ENCODE measurements at regions not wholly inside any gene's neighbourhood (a gene's known extent, or its start where the extent isn't known, plus 50 kb on each side); places are given as distances from the start of the nearest gene placed in this dataset.

GRCh38 chr2:236689981-236690380, 120.4 kb downstream of the ACKR3 start:
- no peak for DNase-seq (ENCODE audit: low read depth in 2 of 2)

GRCh38 chr2:236690726-236691125, 121.1 kb downstream of the ACKR3 start:
- DNase-seq (ENCODE audit: low read depth in 2 of 2) = no peak

GRCh38 chr2:236691799-236692167, 122.2 kb downstream of the ACKR3 start:
- no peak for DNase-seq (ENCODE audit: low read depth in 2 of 2)

- no peak for DNase-seq (ENCODE audit: low read depth in 2 of 2)
These were observed 123.3 kb downstream of the ACKR3 start for GRCh38 chr2:236692937-236693336.

GRCh38 chr2:236693531-236693930, 123.9 kb downstream of the ACKR3 start:
- DNase-seq (ENCODE audit: low read depth in 2 of 2) = no peak

DNA sequence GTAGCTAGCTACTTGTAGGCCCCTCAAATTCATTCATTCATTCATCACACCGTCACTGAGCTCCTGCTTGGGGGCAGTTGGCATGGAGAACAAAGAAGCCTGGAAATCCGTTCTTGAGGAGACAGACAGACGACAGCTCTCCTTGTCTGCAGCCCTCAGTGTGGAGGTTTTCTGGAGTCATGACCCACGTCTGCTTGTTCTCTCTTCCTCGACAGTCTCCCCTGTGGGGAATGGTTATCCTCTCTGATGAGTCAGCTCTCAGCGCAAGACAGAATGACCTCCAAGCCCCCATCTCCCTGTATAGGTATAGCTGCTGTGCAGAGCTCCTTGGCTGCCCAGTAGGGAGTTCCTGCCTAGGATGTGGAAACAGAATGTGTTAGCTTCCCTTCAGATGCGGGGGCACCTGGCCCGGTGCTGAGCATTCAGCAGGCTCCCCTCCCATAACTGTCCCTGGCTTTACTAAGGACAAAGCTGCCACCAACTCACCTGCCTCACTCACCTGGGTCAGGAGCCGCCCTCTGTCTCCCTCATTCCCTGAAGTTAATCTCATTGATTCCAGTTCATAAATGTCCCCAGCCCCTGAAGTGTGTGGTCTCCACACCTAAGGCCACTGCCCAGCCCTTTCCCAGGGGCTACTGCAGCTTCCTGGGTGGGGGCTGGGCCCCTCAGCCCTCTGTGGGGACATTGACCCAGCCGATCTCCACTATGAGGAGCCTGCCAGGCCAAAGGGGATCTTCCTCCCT, 124.7 kb downstream of the ACKR3 start:
- no peak for DNase-seq (ENCODE audit: low read depth in 2 of 2)

GRCh38 chr2:236696834-236697233, 127.2 kb downstream of the ACKR3 start:
- DNase-seq (ENCODE audit: low read depth in 2 of 2) = no peak

- no peak for DNase-seq (ENCODE audit: low read depth in 2 of 2)
These were observed 128.5 kb downstream of the ACKR3 start for GRCh38 chr2:236698016-236698627.

GRCh38 chr2:236700703-236701102, 131.1 kb downstream of the ACKR3 start:
- no peak for DNase-seq (ENCODE audit: low read depth in 2 of 2)

DNA sequence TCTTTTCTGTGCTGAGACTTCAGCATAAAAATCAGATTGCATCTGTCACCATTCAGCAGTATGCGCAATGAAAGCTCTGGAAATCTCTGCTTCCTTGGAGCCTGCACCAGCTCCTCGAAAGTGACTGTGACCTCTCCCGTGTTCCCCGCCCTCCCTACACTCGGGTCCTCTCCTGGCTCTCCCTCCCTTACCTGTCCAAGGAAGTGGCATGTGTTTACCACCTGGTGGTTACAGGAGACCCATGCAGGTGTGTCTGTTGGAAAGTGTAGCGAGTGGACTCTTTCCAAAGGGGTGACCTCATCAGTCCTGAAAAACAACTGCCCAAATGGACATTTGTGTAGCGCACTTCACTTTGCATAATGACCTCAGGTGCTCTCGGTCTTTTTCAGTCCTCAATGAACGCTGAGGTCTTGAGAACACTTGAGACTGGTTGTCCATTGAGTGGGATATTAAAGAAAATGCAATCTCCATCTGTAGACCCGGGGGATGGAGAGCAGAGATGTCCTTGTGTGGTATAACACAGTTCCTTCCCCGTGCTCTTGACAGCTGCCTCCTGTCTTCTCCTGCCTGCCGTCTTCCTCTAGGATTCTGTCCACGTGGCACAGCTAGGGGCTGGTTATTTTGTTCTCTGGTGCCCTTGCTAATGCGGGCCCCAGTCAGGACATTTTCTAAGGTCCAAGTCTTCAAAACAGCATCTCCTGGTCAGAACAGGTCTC, 133.2 kb downstream of the ACKR3 start:
- DNase-seq (ENCODE audit: low read depth in 2 of 2) = no peak

DNA sequence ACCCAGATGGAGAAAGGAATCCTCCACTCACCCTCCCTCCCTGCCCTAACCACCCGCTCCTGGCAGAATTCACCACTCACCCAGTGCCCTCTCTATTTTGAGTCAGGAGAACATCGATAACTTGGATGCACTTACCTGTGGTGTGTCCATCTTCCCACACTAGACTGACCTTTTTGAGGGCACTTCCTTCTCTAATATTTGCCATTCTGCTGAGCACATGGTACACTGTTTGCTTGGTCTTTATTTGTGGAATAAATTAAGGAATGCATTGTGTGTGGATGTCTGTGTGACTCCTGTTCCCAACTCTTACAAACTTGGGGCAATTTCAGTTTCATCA, 133.7 kb downstream of the ACKR3 start:
- no peak for DNase-seq (ENCODE audit: low read depth in 2 of 2)

GRCh38 chr2:236703906-236704305, 134.3 kb downstream of the ACKR3 start:
- no peak for DNase-seq (ENCODE audit: low read depth in 2 of 2)

DNA sequence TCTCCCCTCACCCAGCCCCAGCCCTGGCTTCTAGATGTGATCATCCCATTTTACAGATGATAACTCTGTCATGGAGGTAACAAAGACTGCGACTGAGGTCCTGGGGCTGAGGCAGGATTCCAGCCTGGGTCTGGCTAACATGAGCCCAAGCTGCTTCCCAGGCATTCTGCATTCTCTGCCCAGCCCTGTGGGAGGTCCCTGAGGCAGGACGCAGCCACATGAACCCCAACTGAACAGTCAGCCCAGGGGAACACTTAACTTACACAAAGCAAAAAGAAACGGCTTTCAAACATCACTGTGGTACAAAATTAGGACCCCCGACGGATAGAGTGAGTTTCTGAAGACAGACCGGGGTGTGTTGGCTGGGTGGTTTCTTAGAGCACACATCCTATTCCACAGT, 135.3 kb downstream of the ACKR3 start:
- no peak for DNase-seq (ENCODE audit: low read depth in 2 of 2)

DNA sequence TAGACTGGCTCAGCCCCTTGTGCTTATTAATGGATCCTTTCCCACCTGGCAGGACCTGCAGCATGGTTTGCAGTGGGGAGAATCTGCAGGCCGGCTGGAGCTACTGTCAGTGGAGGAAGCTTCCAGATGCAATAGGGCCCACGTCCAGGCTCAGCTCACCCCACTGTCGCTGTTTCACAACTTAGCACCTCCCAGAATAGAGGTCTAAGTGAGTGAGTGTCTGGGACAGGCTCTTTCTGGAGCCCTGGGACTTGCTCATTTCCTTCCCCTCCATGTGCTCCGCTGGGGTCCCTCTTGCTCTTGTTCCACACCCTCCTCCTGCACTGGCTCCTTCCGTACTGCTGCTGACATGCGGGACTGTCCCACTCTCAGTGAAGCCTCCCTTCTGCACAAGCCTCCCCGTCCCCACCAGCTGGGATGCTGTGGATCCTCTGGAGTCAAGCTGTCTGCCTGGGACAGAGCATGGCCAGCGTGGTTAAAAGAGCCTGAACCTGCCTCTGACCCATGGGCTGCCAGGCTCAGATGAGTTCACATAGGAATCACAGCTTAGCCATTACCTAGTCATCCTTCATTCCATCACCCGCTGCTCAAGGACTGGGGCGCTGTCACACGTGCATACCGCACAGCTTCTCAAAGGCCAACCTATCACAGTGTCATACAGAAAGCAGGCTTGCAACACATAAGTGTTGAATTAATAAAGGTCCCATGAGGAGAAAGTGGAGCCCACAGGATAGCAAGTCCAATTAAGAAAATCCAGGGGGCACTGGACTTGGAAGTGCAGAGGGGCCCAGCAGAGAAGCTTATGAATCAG, 135.9 kb downstream of the ACKR3 start:
- no peak for DNase-seq (ENCODE audit: low read depth in 2 of 2)

DNA sequence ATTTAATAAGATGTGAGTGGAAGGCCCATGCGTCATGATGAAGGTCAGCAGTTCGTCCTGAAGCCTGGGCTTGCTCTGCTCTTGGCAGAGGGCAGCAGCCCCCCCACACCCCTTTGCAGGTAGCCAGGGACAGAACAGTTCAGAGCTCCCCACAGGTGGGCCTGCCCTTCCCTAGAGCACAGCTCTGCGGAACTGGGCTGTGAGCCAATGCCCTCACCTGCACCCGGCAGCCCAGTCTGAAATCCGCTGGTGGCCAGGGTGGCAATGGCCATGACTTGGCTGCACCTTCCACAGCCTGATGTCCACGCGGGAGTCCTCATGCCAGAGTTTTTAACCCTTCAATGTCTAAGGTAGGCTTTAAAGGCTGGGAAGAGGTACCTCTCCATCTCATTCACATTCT, 136.7 kb downstream of the ACKR3 start:
- DNase-seq (ENCODE audit: low read depth in 2 of 2) = no peak

DNA sequence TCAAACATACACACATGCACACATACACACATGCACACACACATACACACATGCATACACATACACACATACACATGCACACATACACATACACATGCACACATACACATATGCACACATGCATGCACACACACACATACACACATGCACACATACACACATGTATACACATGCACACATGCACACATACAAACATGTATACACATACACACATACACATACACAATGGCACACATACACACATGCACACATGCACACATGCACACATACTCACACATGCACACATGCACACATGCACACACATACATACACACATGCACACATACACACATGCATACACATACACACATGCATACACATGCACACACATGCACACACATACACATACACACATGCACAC, 137.2 kb downstream of the ACKR3 start:
- no peak for DNase-seq (ENCODE audit: low read depth in 2 of 2)

DNA sequence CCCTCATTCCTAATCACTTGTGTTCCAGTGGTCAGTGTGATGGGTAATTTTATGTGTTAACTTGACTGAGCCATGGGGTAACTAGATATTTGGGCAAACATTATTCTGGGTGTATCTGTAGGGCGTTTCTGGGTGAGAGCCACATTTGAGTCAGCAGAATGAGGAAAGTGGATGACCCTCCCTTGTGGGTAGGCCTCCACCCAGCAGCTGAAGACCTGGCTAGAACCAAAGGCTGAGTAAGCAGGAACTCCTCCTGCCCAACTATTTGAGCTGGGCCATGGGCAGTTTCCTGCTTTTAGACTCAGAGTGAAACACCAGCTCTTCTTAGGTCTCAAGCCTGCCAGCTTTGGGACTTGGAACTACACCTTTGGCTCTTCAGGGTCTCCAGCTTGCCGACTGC, 141.8 kb downstream of the ACKR3 start:
- DNase-seq (ENCODE audit: low read depth in 2 of 2) = no peak

GRCh38 chr2:236712304-236712703, 142.7 kb downstream of the ACKR3 start:
- DNase-seq (ENCODE audit: low read depth in 2 of 2) = peak; percentile 47 to 48

DNA sequence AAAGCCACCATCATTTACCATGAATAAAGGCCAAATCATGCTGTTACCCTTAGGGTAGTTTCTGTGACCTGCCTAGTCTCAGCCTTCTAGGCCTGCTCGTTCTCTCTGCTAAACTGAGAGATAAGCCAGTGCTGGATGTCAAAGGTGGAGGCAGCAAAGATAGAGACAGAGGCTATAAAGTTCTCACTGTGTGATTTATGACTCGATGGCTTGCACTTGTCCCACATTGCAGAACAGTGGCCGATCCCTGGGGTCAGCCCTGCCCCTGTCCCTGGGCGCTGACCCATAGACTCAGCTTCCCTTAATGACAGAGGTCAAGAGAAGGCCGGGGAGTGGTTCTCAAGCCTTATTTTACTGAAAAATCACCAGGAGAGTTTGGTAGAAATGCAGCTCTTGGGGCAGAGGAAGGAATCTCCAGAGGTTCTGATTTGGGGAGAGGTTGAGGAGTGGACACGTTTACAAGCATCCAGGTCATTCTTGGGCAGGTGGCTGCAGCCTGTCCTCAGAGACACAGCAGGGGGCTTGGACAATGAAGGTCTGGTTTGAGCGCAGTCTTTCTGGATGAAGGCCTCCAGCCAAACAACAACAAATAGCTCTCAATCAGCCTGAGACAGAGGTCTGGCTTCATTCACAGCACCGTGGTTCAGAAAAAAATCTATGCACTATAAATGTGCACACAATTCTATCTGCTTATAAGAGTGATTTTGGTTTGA, 143.5 kb downstream of the ACKR3 start:
- DNase-seq (ENCODE audit: low read depth in 2 of 2) = no peak

GRCh38 chr2:236714080-236714479, 144.5 kb downstream of the ACKR3 start:
- DNase-seq (ENCODE audit: low read depth in 2 of 2) = no peak

DNA sequence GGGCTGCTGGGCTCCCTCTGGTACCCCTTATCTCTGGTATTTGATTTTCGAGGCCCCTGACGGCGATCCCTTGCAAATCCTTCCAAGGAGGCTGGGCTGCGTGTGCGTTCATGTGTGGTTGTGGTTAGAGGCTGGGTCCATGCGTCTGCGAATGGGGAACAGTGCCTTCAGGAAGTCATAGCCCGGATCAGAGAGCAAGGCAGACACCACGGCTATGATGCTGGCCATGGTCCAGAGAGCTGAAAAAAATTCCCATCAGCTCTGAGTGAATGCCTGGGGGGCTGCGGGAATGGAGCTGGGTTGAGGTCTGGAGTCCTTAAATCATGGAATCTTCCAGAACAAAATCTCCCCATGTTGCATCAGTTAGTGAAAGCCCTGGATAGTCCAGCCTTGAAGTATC, 145.5 kb downstream of the ACKR3 start:
- no peak for DNase-seq (ENCODE audit: low read depth in 2 of 2)

DNA sequence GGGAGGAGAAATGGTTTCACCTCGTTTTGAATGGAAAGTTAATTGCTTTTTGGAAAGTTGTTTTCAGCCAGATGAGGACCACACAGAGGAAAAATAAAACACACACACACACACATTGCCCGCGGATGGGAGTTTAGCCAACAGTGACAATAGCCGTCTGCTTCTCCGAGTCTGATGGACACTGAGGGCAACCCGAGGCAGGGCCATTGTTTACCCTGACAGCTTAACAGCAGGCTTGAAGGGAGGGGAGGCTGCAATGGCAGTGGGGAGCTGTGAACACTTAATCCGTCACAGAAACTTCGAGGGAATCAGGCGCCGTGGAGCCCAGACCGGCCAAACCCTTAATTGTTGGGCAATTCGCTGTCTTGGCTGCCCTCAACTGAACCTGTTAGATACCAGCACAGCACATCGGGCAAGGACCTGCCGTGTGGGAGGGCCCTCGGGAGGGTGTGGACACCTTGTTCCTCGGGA, 145.9 kb downstream of the ACKR3 start:
- DNase-seq (ENCODE audit: low read depth in 2 of 2) = no peak

All from fibroblast of skin of left quadriceps (primary cell).